HG03521 (cell line): ENCODE measurements at regions not wholly inside any gene's neighbourhood (a gene's known extent, or its start where the extent isn't known, plus 50 kb on each side); places are given as distances from the start of the nearest gene placed in this dataset.

Experiments used
- ATAC-seq: cut with Tn5 transposase; IDR thresholded peaks from one replicate; pipeline ENCODE4 v1.9.1; 2021; ENCODE audit warnings: mild to moderate bottlenecking, moderate library complexity; ENCODE audit not compliant: unreplicated experiment

DNA sequence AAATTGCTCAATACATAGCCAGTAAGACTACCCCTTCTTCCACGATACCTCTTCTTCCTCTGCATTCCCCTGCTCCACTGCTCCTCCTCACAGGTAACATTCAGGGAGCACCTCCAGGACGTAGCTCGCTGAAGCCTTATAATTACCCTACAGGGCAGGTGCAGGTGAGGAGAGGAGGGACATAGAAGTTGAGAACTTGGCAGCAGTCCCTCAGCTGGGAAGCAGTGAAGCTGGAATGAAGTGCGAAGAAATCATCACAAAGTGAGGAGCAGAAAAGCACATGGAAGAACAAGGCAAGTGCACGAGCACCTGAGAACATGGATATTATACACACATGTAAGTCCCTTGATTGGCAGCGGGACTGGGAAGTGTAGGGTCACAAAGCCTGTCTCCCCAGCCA is 118.2 kb downstream of the HSD17B3 start:
- ATAC-seq, result no peak

DNA sequence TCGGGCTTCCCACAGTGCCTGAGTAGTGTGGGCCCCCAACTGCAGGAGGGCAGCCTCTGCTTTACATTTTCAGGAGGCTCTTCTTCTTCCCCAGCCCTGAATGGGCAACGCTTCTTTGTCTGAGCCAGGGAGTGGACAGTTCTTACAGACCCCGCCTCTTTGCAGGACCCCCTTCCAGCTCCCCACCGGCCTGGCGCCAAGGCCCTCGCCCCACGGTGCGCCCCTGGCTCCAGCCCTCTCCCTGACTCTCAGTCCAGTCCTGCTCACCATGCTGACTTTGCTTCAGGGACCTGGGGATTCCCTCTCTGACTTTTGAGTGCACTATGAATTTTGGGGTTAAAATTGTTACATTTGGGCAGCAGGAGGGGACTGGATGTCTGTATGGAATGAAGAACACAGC is 123.8 kb downstream of the HSD17B3 start:
- ATAC-seq, result no peak

DNA sequence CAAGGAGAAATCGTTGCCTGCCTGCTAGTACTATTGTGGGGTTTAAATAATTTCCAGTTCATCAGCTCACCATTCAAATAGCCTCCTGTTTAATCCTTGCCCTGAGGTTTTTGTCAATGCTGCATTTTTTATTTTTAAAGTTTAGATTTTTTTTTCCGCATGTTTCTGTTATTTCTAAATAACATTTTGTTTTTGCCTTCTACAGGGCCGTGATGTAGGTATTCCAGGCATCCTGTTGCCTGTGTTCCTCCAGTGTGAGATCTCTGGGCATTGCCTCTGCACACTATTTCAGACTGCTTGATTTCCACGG is 124.3 kb downstream of the HSD17B3 start:
- no peak for ATAC-seq

DNA sequence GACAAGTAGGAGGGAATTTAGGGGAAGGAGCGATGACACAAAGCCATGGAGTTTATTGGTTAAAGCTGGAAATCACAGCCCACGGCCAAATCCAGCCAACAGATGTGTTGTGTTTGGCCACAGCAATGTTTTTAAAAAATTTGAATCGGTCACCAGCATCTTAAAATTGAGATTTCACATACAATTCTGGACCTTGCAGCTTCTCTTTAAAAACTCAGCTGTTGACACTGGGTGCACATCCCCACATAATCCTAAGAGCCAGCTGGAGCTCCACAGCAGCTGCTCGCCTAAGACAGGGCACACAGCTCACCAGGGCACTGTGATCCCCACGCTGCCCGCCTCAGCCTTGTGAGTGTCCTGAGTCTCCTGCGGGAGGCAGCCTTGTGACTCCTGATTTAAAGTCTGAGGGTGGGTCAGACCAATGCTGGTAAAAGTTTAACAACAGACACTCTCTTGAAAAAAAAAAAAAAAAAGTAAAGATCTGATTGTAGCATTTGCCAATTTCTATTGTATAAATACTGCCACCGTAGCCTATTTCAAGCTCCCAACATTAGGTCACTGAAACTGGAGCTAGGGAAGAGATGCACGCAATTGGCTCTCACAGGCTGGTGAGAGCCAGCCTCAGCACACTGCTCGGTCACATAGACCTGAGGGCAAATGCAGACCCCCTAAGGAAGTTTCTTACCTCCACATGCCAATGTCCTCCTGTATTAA is 124.8 kb downstream of the HSD17B3 start:
- ATAC-seq, result no peak

DNA sequence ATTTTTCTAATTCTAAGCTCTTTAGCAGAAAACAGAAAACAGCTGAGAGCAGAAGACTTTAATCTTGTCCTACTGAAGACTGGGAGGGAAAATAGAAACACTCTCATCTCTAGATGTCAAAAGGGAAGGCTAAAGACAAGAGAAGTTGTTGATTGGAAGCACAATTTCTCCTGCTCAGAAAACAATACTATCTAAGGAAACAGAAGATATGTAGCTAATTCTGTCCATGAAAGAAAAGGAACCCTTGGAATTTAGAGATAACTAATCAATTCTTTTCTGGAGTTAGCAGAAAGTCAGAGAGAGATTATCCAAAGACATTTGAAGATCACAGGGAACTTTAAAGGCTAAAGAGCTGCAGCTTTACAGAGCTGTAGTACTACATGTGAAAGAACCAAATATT is 126.2 kb downstream of the HSD17B3 start:
- ATAC-seq, result no peak

DNA sequence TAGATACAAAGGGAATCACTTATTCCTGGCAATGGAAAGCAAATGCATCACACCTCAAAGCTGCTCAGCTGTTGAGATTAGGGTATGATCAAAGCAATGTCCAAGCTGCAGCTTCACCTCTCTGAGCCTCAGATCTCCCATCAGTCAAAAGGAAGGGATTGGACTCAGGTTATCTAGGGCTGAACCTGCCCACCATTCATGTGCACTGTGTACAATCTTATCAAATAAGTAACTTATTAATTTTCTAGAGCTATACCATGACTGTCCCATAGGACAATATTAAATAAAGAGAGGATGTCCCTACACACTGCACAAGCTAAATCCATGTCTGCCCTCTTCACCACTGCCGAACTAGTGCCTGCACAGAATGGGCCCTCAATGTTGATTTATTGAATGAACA is 127.0 kb downstream of the HSD17B3 start:
- no peak for ATAC-seq

DNA sequence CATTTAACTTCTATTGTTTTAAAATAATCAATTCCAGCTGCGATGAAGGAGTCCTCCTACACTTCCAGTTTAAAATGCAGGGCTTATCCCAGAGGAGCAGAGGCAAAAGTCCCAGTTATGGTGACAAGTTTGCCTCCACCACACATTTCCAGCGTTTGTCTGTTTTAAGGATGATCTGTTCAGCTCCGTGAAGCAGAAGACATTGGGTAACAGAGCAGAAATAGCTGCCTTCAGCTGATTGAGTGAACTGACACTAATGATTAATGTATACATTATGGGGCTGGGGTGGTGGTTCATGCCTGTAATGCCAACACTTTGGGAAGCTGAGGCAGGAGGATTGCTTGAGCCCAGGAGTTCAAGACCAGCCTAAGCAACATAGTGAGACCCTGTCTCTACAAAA is 127.6 kb downstream of the HSD17B3 start:
- ATAC-seq, result no peak

DNA sequence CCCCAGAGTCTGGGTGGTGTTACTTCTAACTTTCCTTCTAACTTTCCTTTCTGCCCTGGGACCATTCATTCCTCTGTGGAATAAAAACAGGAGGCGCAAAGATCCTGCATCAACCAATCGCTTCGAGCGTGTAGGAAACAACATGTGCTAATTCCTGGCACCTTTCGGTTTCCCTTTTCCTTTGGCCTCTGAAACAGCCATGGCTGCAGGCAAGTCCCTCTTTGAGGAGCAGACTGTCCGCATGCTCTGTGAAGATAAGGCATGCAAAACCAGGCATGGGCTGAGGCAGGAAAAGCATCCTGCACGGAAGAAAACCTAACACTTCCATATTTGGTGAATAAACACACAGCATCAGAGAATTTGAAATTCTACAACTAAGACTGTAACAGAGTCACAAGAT is 128.3 kb downstream of the HSD17B3 start:
- ATAC-seq, result no peak

DNA sequence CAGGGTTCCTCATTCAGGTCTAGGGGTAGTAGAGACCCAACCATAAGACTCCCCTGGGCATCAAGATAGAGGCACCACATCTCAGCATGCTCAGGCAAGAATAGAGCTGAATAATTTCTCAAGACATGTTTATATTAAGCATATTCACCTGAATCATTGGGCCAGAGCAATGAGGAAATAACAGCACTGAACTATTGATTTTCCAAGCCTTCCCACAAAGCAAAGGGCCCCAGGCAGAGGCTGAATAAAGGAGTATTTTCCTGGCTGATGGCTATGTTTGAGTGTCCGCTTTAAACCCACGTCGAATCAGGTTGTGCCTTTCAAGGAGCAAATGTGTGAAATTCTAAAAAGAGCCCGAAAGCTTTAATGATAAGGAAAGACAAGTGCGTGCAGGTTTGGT is 129.2 kb downstream of the HSD17B3 start:
- no peak for ATAC-seq

DNA sequence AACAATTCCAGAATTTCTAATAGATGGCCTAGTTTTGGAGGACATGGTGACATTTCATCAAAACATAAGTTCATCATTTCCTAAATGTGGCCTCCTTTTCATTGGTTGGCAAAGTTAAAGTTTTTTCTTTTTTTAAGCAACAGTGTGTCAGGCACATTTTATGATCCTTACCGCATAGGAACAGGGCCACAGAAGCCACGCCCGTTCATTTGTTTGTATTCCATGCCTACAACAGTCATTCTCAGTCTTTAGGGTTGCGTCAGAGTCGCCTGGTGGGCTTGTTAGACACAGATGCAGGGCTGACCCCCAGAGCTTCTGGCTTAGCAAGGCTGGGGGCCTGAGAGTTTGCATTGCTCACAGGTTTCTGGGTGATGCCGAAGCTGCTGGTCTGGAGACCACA is 130.2 kb downstream of the HSD17B3 start:
- no peak for ATAC-seq

DNA sequence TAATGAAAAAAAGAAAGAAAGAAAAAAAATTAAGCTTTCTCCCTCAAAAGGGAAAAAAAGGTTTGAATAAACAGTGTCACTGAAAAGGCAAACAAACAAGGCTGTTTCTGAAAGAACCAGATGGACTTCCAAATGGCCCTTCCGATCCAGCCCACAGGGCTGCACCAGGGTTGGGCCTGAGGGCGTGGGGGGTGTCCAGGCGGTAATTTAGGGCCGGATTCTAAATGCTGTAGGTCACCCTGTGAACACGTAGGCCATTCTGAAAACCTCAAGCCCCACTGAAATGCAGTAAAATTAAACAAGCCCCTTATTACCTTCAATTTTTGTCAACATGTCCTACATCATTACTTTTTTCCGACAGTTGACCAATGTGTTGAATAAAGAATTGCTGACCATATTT is 132.1 kb downstream of the HSD17B3 start:
- ATAC-seq, result no peak

DNA sequence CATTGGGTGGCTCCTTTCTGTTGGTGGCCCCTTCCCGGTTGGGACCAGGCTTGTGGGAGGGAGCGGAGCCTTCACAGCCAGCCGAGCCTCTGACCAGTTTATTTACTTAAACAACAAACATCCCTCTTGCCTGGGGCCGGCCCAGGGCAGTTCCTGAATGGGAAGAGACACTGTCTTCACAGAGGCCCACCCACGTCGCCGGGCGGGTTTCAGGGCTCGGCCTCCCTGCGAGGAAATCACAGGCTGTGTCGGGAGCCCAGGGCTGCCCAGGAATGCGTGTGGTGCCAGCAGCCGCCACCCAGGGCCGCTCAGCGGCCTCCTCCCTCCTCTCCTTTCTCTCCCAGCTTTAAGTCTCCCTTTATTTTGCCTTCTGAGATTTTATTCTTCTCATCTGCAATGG is 132.5 kb downstream of the HSD17B3 start:
- no peak for ATAC-seq

DNA sequence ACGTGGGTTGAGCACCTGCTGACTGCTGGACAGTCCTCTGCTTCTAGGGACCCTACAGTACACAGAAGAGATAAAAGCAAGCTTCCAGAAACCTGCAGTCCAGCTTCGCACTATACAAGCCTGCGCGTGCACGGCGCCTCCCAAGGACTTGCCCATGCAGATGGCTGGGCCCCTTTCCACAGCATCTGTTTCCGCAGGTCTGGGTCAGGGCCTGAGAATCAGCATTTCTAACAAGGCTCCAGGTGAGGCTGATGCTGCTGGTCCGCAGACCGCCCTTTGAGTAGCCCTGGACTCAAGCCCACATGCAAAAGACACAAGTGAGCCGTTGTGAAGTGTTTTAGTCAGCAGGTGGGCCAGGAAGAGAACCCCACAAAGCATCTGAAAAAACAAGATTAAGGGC is 133.1 kb downstream of the HSD17B3 start:
- ATAC-seq, result no peak

DNA sequence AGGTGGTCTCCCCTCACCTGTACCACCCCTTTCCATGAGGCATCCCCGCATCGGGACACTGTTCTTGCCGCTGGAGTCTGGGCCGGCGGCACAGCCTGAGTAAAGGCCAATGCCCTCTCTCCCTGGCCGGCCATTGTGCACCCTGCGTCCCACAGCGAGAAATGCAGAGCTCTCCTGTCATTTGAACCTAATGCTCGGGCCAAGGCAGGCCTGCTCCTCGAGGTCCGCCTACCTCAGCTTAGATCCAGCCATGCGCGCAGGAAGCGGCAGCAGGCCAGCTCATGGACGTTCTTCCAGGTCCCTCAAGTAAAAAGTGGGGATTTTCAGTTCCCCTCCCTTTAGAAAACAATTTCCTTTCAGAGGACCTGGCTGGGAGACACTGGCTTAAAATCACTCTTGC is 135.0 kb downstream of the HSD17B3 start:
- ATAC-seq, result no peak

DNA sequence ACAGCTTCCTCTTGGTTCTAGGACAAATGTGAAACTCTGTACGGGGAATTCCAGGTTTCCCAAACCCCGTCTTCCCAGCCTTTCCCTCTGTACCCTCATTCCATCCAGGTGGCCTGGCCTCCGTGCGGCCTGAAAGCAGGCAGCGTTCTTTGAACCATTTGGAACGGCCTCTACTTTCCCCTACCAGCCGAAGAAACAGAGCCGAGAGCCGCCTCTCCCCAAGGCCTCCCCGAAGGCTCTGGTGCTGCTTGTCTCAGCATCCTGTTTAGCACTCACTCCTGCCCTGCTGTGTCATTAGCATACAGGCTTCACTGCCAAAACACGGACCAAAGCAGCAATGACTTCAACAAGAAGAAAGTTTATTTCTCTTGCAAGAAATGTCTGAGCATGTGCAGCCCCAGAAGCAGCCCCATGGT is 137.7 kb downstream of the HSD17B3 start:
- ATAC-seq, result no peak

DNA sequence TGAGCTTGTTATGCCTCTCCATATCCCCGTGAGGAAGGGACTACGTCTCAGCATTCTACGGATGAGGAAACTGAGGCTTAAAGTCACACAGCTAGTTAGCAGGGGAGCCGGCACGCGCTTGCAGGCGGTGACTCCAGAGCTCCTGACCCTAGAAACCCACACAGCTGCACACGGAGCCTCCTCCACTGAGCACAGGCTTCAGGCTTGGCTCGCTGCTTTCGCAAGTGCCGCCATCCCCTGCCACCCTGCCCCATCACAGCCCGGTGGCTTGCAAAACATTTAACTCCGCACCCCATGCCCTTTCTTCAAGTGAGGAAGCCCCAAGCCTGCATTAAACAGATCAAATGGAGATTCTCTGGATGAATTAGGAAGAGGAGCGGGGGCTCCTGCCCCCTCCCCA is 138.3 kb downstream of the HSD17B3 start:
- ATAC-seq, result no peak

DNA sequence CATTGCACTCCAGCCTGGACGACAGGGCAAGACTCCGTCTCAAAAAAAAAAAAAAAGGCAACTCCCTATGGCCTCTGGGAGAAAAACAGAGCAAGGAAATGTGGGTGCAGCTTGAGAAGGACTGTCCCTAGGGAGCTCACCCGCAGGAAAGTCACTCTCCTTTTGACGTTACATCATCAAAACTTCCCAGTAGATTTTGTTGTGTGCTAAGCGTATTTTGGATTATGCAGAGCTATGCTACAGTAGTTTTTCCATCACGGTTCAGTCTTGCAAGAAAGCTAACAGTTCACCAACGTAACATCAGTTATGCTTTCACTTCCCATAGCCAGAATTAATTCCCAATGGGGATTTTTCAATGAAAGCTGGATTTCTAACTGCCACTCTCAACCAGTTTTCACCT is 138.8 kb downstream of the HSD17B3 start:
- no peak for ATAC-seq

DNA sequence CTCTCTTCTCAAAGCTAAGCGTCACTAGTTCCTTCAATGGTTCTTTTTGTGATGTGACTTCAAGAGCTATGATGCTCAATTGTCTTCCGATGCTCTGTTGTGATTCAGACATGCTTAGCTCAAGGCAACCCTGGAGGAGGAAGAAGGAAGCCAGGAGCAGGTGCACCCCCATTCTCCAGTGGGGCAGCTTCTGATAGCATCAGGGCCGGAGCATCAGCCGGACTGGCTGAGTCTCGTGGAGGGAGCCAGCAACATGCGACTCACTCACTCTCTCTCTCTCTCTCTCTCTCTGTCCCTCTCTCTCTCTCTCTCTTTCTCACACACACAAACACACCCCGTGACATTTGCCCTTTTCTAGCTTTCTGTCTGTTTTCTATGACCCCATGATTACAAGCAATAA is 140.2 kb downstream of the HSD17B3 start:
- no peak for ATAC-seq

DNA sequence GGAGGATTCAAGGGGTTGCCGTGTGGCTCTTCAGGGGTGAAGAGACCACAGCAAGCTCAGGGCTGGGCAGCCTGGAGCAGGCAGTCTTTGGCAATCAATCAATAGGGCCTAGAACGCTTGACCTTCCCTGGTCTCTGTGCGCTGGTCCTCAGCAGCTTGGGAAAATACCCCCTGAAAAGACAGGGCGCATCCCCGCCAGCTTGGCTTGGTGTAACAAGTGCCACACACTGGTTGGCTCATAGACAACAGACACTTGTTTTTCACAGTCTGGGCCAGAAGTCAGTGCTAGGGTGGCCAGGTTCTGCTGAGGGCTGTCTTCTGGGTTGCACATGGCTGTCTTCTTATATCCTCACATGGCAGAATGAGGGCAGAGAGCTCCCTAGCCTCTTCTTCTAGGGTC is 141.1 kb downstream of the HSD17B3 start:
- no peak for ATAC-seq

DNA sequence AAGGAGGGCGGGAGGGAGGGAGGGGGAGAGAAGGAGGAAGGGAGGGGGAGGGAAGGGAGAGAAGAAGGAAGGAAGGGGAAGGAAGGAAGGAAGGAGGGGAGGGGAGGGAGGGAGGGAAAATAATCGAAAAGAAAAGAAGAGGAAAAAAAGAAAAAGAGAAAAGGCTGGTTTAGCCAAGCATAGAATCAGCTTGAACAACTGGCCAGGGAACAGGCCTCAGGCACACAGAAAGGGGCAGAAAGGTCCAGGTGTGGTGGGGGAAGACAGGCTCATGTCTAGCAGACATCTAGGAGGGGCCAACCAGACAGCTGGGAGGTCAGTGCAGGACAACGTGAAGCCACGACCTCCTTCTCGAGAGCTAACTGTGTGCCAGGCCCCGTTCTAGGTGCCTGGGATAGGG is 141.8 kb downstream of the HSD17B3 start:
- ATAC-seq, result no peak

DNA sequence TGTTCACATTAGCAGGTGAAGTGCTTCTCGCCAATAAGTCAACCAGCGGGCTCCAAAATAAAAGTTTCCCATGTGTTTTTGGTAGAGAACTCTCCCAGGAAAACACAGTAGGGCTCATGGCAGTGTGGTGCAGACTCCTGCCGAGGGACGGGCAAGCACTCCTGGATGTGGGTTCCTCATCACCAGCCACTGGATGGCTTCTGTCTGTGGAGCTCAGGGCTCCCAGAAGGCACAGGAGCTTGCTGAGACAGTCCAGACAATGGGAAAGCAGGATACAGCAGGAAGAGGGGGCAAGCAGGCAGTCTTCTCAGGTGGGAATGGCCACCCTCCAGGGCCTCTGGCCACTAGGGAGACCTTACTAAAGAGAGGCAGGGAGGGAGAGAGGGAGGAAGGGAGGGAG is 142.4 kb downstream of the HSD17B3 start:
- ATAC-seq, result no peak

DNA sequence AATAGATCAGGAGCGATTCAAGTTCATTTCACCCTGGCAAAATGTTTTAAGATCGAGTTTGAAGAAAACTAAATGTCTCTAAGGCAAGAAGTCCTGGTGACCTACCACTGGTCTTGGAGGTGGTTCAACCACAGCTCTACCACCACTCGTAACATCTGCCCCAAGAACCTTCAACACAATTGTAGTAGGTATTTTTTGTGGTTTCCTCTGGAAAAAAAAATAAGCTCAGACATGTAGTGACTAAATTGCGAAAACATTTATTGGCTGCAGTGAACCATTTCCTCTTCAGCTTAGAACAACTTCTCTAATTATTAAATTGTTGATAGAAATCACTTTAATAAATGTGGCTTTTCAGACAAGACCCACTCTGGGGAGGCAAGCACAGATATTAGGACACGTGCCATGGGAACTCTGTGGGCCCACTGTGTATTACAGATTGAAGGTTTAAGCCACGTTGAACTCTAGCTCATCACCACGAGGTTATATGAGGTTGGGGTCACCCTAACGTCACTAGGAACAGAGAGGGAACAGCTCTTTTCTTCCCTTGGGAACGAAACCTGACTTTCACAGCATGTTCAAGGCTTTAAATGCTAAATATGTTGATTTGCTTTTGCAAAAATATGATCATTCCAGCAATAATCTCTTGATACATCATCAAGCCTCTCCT is 142.9 kb downstream of the HSD17B3 start:
- ATAC-seq, result no peak

DNA sequence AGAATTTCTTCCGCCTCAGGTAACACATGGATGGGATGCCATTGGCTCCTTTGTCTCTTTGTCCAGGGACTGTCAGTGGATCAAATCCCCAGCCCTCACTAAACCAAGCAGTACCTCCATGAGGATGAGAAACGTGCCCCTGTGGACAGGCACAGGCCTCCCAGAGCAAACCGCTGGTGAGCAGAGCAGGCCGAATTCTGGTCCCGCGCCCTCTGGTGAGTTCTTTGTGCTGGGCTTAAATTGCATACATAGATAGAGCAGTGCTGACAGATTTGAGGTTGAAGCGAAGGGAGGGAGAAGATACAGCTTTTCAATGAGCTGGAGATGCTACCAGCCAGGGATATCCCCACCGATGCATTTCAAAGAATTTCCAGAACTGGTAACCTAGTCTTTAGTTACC is 143.8 kb downstream of the HSD17B3 start:
- ATAC-seq, result no peak
